AG10803 (cell line): ENCODE measurements at regions not wholly inside any gene's neighbourhood (a gene's known extent, or its start where the extent isn't known, plus 50 kb on each side); places are given as distances from the start of the nearest gene placed in this dataset.

Experiments
- DNase-seq: peaks from one replicate; pipeline ENCODE4 v3.0.0; 2010; ENCODE audit warnings: low read depth
- H3K4me3 ChIP-seq: 2 replicates; pipeline ENCODE4 v1.5.1; 2011; ENCODE audit warnings: mild to moderate bottlenecking, low read length, control low read depth
- CTCF ChIP-seq: conservative IDR thresholded peaks from 2 replicates; pipeline ENCODE4 v1.5.1; 2011; ENCODE audit warnings: mild to moderate bottlenecking, low read length, control low read depth, inconsistent platforms

- no peak for DNase-seq
- no peak for TF ChIP-seq CTCF
These were observed 76.4 kb downstream of the DDX3Y start for GRCh38 chrY:12981074-12981473.

GRCh38 chrY:12982249-12982829 is 77.7 kb downstream of the DDX3Y start:
- no peak for DNase-seq
- no peak overlapping the region for H3K4me3 ChIP-seq
- no peak for TF ChIP-seq CTCF

More at GRCh38 chrY:12981074-12981473, 76.4 kb downstream of the DDX3Y start:
- no peak overlapping the region for H3K4me3 ChIP-seq

DNA sequence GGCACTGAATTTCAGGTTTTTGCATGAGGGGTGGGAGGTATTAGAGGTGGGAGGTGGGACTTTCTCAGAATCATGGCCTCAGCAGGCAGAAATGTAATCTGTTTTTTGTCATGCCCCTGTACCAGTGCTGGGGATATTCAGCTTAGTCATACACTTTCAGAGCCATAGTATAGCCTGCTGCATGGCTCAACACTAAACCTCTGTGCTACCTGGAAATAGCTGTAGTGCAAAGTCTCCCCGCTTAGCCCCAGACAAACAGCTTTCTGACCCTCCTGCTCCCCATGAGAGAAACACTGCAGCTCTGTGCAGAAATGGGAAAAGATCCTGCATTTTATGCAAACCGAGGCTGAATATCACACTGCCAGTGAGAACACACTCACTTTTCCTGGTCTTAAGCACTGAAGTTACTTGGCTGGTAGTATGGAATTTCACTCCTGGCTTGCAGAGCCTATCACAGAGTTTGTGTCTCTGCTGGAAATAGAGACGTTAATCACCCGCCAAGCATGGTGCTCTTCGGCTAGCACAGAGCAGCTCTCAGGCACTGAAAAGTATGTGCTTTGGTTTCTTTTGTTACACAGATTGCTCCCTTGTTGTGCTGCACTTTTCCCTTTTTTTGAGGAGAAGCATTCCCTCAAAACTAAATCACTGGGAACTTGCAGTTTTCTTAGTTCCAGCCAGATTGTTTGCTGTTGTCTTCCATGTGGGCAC is 80.1 kb downstream of the DDX3Y start:
- no peak for TF ChIP-seq CTCF
- H3K4me3 ChIP-seq, result no peak overlapping the region
- no peak for DNase-seq

DNA sequence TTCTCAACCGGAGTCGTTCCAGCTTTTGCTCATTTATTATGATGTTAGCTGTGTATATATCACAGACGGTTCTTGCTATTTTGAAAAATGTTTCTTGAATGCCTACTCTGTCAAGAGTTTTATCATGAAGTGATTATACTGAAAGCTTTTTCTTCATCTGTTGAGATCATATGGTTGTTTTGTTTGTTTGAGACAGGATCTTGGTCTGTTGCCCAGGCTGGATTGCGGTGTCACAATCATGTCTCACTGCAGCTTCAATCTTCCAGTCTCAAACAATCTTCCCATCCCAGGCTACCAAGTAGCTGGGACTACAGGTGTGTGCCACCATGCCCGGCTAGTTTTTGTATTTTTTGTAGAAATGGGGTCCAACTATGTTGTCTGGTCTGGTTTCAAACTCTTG is 112.8 kb downstream of the DDX3Y start:
- no peak for TF ChIP-seq CTCF
- H3K4me3 ChIP-seq, result no peak overlapping the region
- peak; percentile 53 for DNase-seq

DNA sequence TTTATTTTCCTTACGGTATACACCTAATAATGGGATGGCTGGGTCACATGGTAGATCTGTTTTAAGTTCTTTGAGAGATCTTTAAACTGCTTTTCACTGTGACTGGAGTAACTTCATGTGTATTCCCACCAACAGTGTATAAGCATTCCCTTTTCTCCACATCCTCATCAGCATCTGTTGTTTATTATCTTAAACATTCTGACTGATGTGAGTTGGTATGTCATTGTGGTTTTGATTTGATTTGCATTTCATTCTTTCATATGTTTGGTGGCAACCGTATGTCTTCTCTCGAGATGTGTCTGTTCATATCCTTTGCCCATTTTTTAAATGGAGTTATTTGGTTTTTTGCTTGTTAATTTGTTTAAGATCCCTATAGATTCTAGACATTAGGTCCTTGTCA is 114.8 kb downstream of the DDX3Y start:
- H3K4me3 ChIP-seq, result no peak overlapping the region
- peak; percentile 67 for DNase-seq
- no peak for TF ChIP-seq CTCF

GRCh38 chrY:13020839-13021238 is 116.2 kb downstream of the DDX3Y start:
- no peak for DNase-seq
- TF ChIP-seq CTCF, result no peak
- H3K4me3 ChIP-seq, result no peak overlapping the region

- H3K4me3 ChIP-seq, result no peak overlapping the region
- TF ChIP-seq CTCF, result no peak
- no peak for DNase-seq
These were observed 118.9 kb downstream of the DDX3Y start for GRCh38 chrY:13023607-13024006.
